Trophoblast cell (in vitro differentiated cells and primary cell): ENCODE measurements at regions not wholly inside any gene's neighbourhood (a gene's known extent, or its start where the extent isn't known, plus 50 kb on each side); places are given as distances from the start of the nearest gene placed in this dataset.

Source experiments
- DNase-seq, 2 donors: peaks; one replicate each; pipeline ENCODE4 v3.0.0-alpha.2; 2016
- H2AFZ ChIP-seq: 2 replicates; pipeline ENCODE4 v1.6.1; 2013; ENCODE audit warnings: low read length, moderate library complexity, mild to moderate bottlenecking; ENCODE audit not compliant: insufficient read depth, poor library complexity
- H2AK5ac ChIP-seq: 2 replicates; pipeline ENCODE4 v1.6.1; 2013; ENCODE audit warnings: mild to moderate bottlenecking, low read length
- H2BK120ac ChIP-seq: 2 replicates; pipeline ENCODE4 v1.6.1; 2013; ENCODE audit warnings: low read length, mild to moderate bottlenecking, moderate library complexity; ENCODE audit not compliant: insufficient read depth, poor library complexity
- H2BK12ac ChIP-seq: 2 replicates; pipeline ENCODE4 v1.6.1; 2013; ENCODE audit warnings: mild to moderate bottlenecking, low read length, moderate library complexity
- H2BK5ac ChIP-seq: 2 replicates; pipeline ENCODE4 v1.6.1; 2013; ENCODE audit warnings: low read length, low read depth, moderate library complexity, mild to moderate bottlenecking; ENCODE audit not compliant: poor library complexity
- H3K14ac ChIP-seq: 2 replicates; pipeline ENCODE4 v1.6.1; 2013; ENCODE audit warnings: mild to moderate bottlenecking, low read length
- H3K18ac ChIP-seq: 2 replicates; pipeline ENCODE4 v1.6.1; 2013; ENCODE audit warnings: mild to moderate bottlenecking, low read length
- H3K23ac ChIP-seq: 2 replicates; pipeline ENCODE4 v1.6.1; 2013; ENCODE audit warnings: low read length
- H3K27ac ChIP-seq: 2 replicates; pipeline ENCODE4 v1.5.1; 2013; ENCODE audit warnings: low read depth, mild to moderate bottlenecking, inconsistent platforms, low read length, moderate library complexity
- H3K27me3 ChIP-seq: 2 replicates; pipeline ENCODE4 v1.6.1; 2013; ENCODE audit warnings: inconsistent platforms, mild to moderate bottlenecking, low read length, moderate library complexity; ENCODE audit not compliant: insufficient read depth
- H3K36me3 ChIP-seq, 2 experiments: 1 replicate in 1 of 2; 2 replicates in 1 of 2; pipeline ENCODE4 v1.6.1; 2013; ENCODE audit warnings: low read length in 2 of 2, mild to moderate bottlenecking in 2 of 2, moderate library complexity in 1 of 2; ENCODE audit not compliant: insufficient read depth in 2 of 2, control insufficient read depth in 1 of 2
- H3K4ac ChIP-seq: 2 replicates; pipeline ENCODE4 v1.6.1; 2013; ENCODE audit warnings: low read depth, mild to moderate bottlenecking, low read length, moderate library complexity
- H3K4me1 ChIP-seq, 2 experiments: 1 replicate in 1 of 2; 2 replicates in 1 of 2; pipeline ENCODE4 v1.6.1; 2013; ENCODE audit warnings: low read length in 2 of 2, mild to moderate bottlenecking in 2 of 2, moderate library complexity in 1 of 2; ENCODE audit not compliant: insufficient read depth in 2 of 2, control insufficient read depth in 1 of 2
- H3K4me2 ChIP-seq: 2 replicates; pipeline ENCODE4 v1.6.1; 2013; ENCODE audit warnings: inconsistent platforms, mild to moderate bottlenecking, low read length, moderate library complexity
- H3K4me3 ChIP-seq: 2 replicates; pipeline ENCODE4 v1.5.1; 2013; ENCODE audit warnings: mild to moderate bottlenecking, low read depth, low read length, inconsistent platforms
- H3K79me1 ChIP-seq: one replicate; pipeline ENCODE4 v1.6.1; 2013; ENCODE audit warnings: low read length
- H3K79me2 ChIP-seq: 2 replicates; pipeline ENCODE4 v1.6.1; 2013; ENCODE audit warnings: low read length, mild to moderate bottlenecking; ENCODE audit not compliant: control insufficient read depth, insufficient read depth, poor library complexity
- H3K9ac ChIP-seq: 2 replicates; pipeline ENCODE4 v1.6.1; 2013; ENCODE audit warnings: mild to moderate bottlenecking, low read length
- H3K9me3 ChIP-seq: 2 replicates; pipeline ENCODE4 v1.6.1; 2013; ENCODE audit warnings: low read depth, mild to moderate bottlenecking, control low read depth, inconsistent platforms, low read length; ENCODE audit not compliant: insufficient read depth
- H4K12ac ChIP-seq: 2 replicates; pipeline ENCODE4 v1.6.1; 2013; ENCODE audit warnings: low read depth, mild to moderate bottlenecking, low read length, moderate library complexity
- H4K8ac ChIP-seq: 2 replicates; pipeline ENCODE4 v1.6.1; 2013; ENCODE audit warnings: low read depth, mild to moderate bottlenecking, low read length, moderate library complexity
- H4K91ac ChIP-seq: one replicate; pipeline ENCODE4 v1.6.1; 2013; ENCODE audit warnings: low read depth, mild to moderate bottlenecking, low read length, moderate library complexity
- WGBS: extraction: QIAGEN DNeasy Blood & Tissue Kit; methylation state at CpG from one replicate; pipeline ENCODE4 v1.1.7; 2013; ENCODE audit warnings: missing lambda C conversion rate; ENCODE audit not compliant: insufficient read length, insufficient coverage; ENCODE audit errors: extremely low coverage; 5-methylcytosine and 5-hydroxymethylcytosine counted together

GRCh38 chr3:163266731-163267130, 1770.1 kb downstream of the OTOL1 start:
- no peak overlapping the region for H3K4me3 ChIP-seq
- no peaks in the 10 kb centered on the region for H3K79me2 ChIP-seq
- no peaks in the 10 kb centered on the region for H3K27me3 ChIP-seq
- no peak overlapping the region for H2BK120ac ChIP-seq
- no peak overlapping the region for H3K9ac ChIP-seq
- no peaks in the 10 kb centered on the region for H3K9me3 ChIP-seq
- no peak overlapping the region for H4K12ac ChIP-seq
- H2AFZ ChIP-seq = no peak overlapping the region
- H3K23ac ChIP-seq = no peak overlapping the region
- H4K8ac ChIP-seq = no peak overlapping the region
- H3K36me3 ChIP-seq = no peaks in the 10 kb centered on the region
- no peak overlapping the region for H3K18ac ChIP-seq
- H4K91ac ChIP-seq = no peak overlapping the region
- H2AK5ac ChIP-seq = no peak overlapping the region
- no peak overlapping the region for H3K27ac ChIP-seq
- H3K4me1 ChIP-seq = no peaks in the 10 kb centered on the region
- no peak overlapping the region for H3K14ac ChIP-seq
- no peak overlapping the region for H3K4me2 ChIP-seq
- H2BK5ac ChIP-seq = no peak overlapping the region
- H3K79me1 ChIP-seq = no peaks in the 10 kb centered on the region
- DNase-seq = no peak
- no peak overlapping the region for H2BK12ac ChIP-seq
- H3K4ac ChIP-seq = no peak overlapping the region

DNA sequence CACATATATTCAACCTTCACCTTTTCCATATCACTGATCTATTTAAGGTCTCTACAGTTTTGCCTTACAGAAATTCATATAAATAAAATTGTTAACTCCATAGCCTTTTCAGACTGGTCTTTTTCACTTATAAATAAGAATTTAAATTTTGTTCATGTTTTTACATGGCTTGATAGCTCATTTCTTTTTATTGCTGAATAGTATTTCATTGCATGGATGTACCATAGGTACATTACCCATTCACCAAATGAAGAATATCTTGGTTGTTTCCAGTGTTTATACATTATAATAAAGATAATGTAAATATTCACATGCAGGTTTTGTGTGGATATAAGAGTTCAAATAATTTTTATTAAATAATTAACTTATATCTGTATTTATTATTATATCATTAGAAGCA, 1765.0 kb downstream of the OTOL1 start:
- H2AK5ac ChIP-seq = no peak overlapping the region
- no peak overlapping the region for H2BK120ac ChIP-seq
- H3K4ac ChIP-seq = no peak overlapping the region
- no peak overlapping the region for H2BK12ac ChIP-seq
- no peak overlapping the region for H3K4me2 ChIP-seq
- no peaks in the 10 kb centered on the region for H3K27me3 ChIP-seq
- no peak overlapping the region for H3K4me3 ChIP-seq
- no peaks in the 10 kb centered on the region for H3K79me2 ChIP-seq
- no peak overlapping the region for H3K27ac ChIP-seq
- DNase-seq = no peak
- no peaks in the 10 kb centered on the region for H3K4me1 ChIP-seq
- no peak overlapping the region for H3K9ac ChIP-seq
- H3K36me3 ChIP-seq = no peaks in the 10 kb centered on the region
- H4K8ac ChIP-seq = no peak overlapping the region
- no peak overlapping the region for H2BK5ac ChIP-seq
- H3K14ac ChIP-seq = no peak overlapping the region
- H4K91ac ChIP-seq = no peak overlapping the region
- no peak overlapping the region for H3K23ac ChIP-seq
- no peaks in the 10 kb centered on the region for H3K9me3 ChIP-seq
- H4K12ac ChIP-seq = no peak overlapping the region
- no peak overlapping the region for H2AFZ ChIP-seq
- no peak overlapping the region for H3K18ac ChIP-seq
- no peaks in the 10 kb centered on the region for H3K79me1 ChIP-seq

- Histone ChIP-seq H3K79me2 (no peaks in the 10 kb centered on the region), H2BK5ac (no peak overlapping the region), H2BK12ac (no peak overlapping the region)
Observed at GRCh38 chr3:163261056-163261455, 1764.4 kb downstream of the OTOL1 start.

DNA sequence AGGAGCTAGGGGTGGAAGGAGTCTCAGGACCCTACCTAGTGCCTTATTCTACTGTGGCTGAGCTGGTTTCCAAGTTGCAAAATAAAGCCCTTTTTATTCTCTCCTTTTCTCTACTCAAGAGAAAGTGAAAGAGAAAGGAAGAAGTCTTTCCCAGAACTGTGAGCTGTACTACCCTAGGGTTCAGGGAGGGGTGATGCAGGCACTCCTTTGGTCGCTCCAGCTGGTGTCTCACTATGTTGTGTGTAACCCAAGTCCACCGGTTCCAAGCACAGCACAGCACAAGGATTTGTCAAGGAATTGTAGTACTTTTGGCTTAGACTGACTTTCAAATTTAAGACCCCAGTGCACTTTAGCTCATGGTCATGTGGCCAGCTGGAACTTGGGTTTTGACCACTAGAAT, 1721.7 kb downstream of the OTOL1 start:
- Histone ChIP-seq H3K4me1 (no peaks in the 10 kb centered on the region), H2BK5ac (no peak overlapping the region), H3K4me2 (no peak overlapping the region), H3K27me3 (no peaks in the 10 kb centered on the region), H2BK12ac (no peak overlapping the region), H4K91ac (no peak overlapping the region), H4K8ac (no peak overlapping the region), H2BK120ac (no peak overlapping the region), H3K4me3 (no peak overlapping the region), H3K23ac (no peak overlapping the region), H3K27ac (no peak overlapping the region), H3K18ac (no peak overlapping the region), H3K14ac (no peak overlapping the region), H2AK5ac (no peak overlapping the region), H3K4ac (no peak overlapping the region), H3K9me3 (no peaks in the 10 kb centered on the region), H3K36me3 (no peaks in the 10 kb centered on the region), H4K12ac (no peak overlapping the region), H3K9ac (no peak overlapping the region), H3K79me1 (no peaks in the 10 kb centered on the region), H2AFZ (no peak overlapping the region), H3K79me2 (no peaks in the 10 kb centered on the region)
- WGBS = no CpG with 5 or more reads among the region's 2 CpGs
- no peak for DNase-seq

More at GRCh38 chr3:163261056-163261455, 1764.4 kb downstream of the OTOL1 start:
- Histone ChIP-seq H3K14ac (no peak overlapping the region), H3K18ac (no peak overlapping the region), H4K91ac (no peak overlapping the region), H3K4ac (no peak overlapping the region), H3K9me3 (no peaks in the 10 kb centered on the region), H3K4me3 (no peak overlapping the region), H2AK5ac (no peak overlapping the region), H4K12ac (no peak overlapping the region), H3K27me3 (no peaks in the 10 kb centered on the region), H3K79me1 (no peaks in the 10 kb centered on the region), H3K9ac (no peak overlapping the region), H2BK120ac (no peak overlapping the region), H3K4me2 (no peak overlapping the region), H3K27ac (no peak overlapping the region), H4K8ac (no peak overlapping the region), H2AFZ (no peak overlapping the region), H3K4me1 (no peaks in the 10 kb centered on the region), H3K36me3 (no peaks in the 10 kb centered on the region), H3K23ac (no peak overlapping the region)
- WGBS = no CpG with 5 or more reads among the region's 2 CpGs
- no peak for DNase-seq

DNA sequence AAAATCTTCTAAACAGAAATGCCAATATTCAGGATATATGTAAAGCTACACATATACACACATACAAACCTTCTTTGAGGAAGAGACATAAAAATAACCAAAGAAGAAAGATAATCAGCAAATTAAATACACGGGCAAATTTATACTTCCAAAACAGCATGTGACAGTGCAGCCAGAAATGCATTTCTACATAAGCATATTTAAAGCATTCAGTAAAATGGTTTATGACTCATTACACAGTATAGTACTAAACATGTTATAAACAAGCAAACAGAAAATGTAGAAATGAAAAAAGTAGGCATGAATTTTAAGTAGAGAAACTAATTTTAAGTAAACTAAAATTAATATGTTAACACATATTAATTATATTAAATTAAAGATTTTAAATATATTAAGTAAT, 1717.2 kb downstream of the OTOL1 start:
- H3K14ac ChIP-seq = no peak overlapping the region
- H3K79me2 ChIP-seq = no peaks in the 10 kb centered on the region
- no peak overlapping the region for H3K4me2 ChIP-seq
- no peak overlapping the region for H3K4ac ChIP-seq
- H3K27ac ChIP-seq = no peak overlapping the region
- no peaks in the 10 kb centered on the region for H3K36me3 ChIP-seq
- no peak overlapping the region for H2AK5ac ChIP-seq
- H3K18ac ChIP-seq = no peak overlapping the region
- WGBS = no CpG with 5 or more reads among the region's 1 CpG
- no peaks in the 10 kb centered on the region for H3K4me1 ChIP-seq
- H4K91ac ChIP-seq = no peak overlapping the region
- H3K4me3 ChIP-seq = no peak overlapping the region
- no peaks in the 10 kb centered on the region for H3K9me3 ChIP-seq
- no peaks in the 10 kb centered on the region for H3K79me1 ChIP-seq
- no peak overlapping the region for H2BK12ac ChIP-seq
- H3K27me3 ChIP-seq = no peaks in the 10 kb centered on the region
- no peak overlapping the region for H3K9ac ChIP-seq
- no peak overlapping the region for H2BK5ac ChIP-seq
- no peak overlapping the region for H2AFZ ChIP-seq
- no peak overlapping the region for H4K8ac ChIP-seq
- H4K12ac ChIP-seq = no peak overlapping the region
- no peak overlapping the region for H2BK120ac ChIP-seq
- H3K23ac ChIP-seq = no peak overlapping the region
- DNase-seq = no peak
